ENCODE measurements at regions not wholly inside any gene's neighbourhood (a gene's known extent, or its start where the extent isn't known, plus 50 kb on each side); places are given as distances from the start of the nearest gene placed in this dataset.

DNA sequence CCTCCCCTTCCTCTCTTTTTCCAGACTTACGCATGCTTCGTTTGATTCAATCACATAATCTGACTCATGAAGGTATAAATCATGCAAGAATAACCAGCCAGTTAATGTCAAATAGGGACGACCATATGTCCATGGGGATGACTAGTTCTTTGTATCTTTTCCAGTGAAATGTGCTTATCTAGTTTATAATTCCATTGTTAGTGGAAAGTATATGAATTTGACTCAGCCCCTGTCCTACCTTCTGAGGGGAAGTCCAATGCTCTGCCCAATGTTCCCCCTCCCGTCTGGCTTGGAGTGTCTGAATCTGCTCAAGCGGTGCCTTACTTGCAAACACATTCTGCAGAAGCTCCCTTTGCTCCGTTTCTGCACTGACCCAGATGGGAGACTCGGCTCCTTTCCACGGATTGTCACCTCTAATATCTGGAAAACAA is 55.0 kb upstream of the EPHB3 start:
- TF ChIP-seq, protein P1, sequence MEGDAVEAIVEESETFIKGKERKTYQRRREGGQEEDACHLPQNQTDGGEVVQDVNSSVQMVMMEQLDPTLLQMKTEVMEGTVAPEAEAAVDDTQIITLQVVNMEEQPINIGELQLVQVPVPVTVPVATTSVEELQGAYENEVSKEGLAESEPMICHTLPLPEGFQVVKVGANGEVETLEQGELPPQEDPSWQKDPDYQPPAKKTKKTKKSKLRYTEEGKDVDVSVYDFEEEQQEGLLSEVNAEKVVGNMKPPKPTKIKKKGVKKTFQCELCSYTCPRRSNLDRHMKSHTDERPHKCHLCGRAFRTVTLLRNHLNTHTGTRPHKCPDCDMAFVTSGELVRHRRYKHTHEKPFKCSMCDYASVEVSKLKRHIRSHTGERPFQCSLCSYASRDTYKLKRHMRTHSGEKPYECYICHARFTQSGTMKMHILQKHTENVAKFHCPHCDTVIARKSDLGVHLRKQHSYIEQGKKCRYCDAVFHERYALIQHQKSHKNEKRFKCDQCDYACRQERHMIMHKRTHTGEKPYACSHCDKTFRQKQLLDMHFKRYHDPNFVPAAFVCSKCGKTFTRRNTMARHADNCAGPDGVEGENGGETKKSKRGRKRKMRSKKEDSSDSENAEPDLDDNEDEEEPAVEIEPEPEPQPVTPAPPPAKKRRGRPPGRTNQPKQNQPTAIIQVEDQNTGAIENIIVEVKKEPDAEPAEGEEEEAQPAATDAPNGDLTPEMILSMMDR (IDR thresholded peaks at IDR 0.05; ENCODE audit: low read depth, low read length, poor library complexity, severe bottlenecking): no peak
- no peak for TF ChIP-seq EZH2phosphoT487 (IDR thresholded peaks at IDR 0.05; ENCODE audit: borderline replicate concordance, low read length)

GRCh38 chr3:184508938-184509337 is 52.6 kb upstream of the EPHB3 start:
- H3K9me2 ChIP-seq (replicated peaks; ENCODE audit: control insufficient read depth, low read length): no peaks in the 10 kb centered on the region
- TF ChIP-seq, protein P1 (IDR thresholded peaks at IDR 0.05; ENCODE audit: low read depth, low read length, poor library complexity, severe bottlenecking): no peak
- TF ChIP-seq EZH2phosphoT487 (IDR thresholded peaks at IDR 0.05; ENCODE audit: borderline replicate concordance, low read length): no peak
- no peaks in the 10 kb centered on the region for H3K4me1 ChIP-seq (ENCODE audit: control insufficient read depth, low read length)
- H3K4me2 ChIP-seq (ENCODE audit: low read length): no peak overlapping the region
- H3K4me3 ChIP-seq (ENCODE audit: low read length): no peak overlapping the region
- H3K27ac ChIP-seq (ENCODE audit: low read depth, low read length): no peak overlapping the region
- peaks cover 34% of the 10 kb centered on the region for H3K27me3 ChIP-seq (ENCODE audit: control insufficient read depth, low read length)
- no peaks in the 10 kb centered on the region for H4K20me1 ChIP-seq (ENCODE audit: control insufficient read depth, insufficient read depth, low read depth, low read length)
- no peaks in the 10 kb centered on the region for H3K9me3 ChIP-seq (ENCODE audit: control insufficient read depth, insufficient read depth, low read length)
- no peaks in the 10 kb centered on the region for H3K36me3 ChIP-seq (ENCODE audit: control insufficient read depth, low read length)
- H3K79me2 ChIP-seq (ENCODE audit: control insufficient read depth, low read length): no peaks in the 10 kb centered on the region
- H3F3A ChIP-seq (ENCODE audit: control insufficient read depth, insufficient read depth): no peaks in the 10 kb centered on the region

More for the DNA sequence above, 55.0 kb upstream of the EPHB3 start:
- no peak overlapping the region for H3K4me3 ChIP-seq (ENCODE audit: low read length)
- H3K4me1 ChIP-seq (ENCODE audit: control insufficient read depth, low read length): no peaks in the 10 kb centered on the region
- no peaks in the 10 kb centered on the region for H3F3A ChIP-seq (ENCODE audit: control insufficient read depth, insufficient read depth)
- H3K4me2 ChIP-seq (ENCODE audit: low read length): no peak overlapping the region
- H3K9me2 ChIP-seq (replicated peaks; ENCODE audit: control insufficient read depth, low read length): no peaks in the 10 kb centered on the region
- H3K27me3 ChIP-seq (ENCODE audit: control insufficient read depth, low read length): peaks cover 16% of the 10 kb centered on the region
- no peaks in the 10 kb centered on the region for H3K9me3 ChIP-seq (ENCODE audit: control insufficient read depth, insufficient read depth, low read length)
- H3K79me2 ChIP-seq (ENCODE audit: control insufficient read depth, low read length): no peaks in the 10 kb centered on the region
- no peaks in the 10 kb centered on the region for H3K36me3 ChIP-seq (ENCODE audit: control insufficient read depth, low read length)
- no peak overlapping the region for H3K27ac ChIP-seq (ENCODE audit: low read depth, low read length)
- no peaks in the 10 kb centered on the region for H4K20me1 ChIP-seq (ENCODE audit: control insufficient read depth, insufficient read depth, low read depth, low read length)

- Histone ChIP-seq H3K27me3 (ENCODE audit: control insufficient read depth, low read length) (peaks cover 56% of the 10 kb centered on the region), H3K36me3 (ENCODE audit: control insufficient read depth, low read length) (no peaks in the 10 kb centered on the region), H3K4me2 (ENCODE audit: low read length) (no peak overlapping the region), H3K9me2 (replicated peaks; ENCODE audit: control insufficient read depth, low read length) (no peaks in the 10 kb centered on the region), H3K4me1 (ENCODE audit: control insufficient read depth, low read length) (no peaks in the 10 kb centered on the region), H3K4me3 (ENCODE audit: low read length) (no peak overlapping the region), H3K27ac (ENCODE audit: low read depth, low read length) (no peak overlapping the region), H3K79me2 (ENCODE audit: control insufficient read depth, low read length) (no peaks in the 10 kb centered on the region), H3F3A (ENCODE audit: control insufficient read depth, insufficient read depth) (no peaks in the 10 kb centered on the region), H4K20me1 (ENCODE audit: control insufficient read depth, insufficient read depth, low read depth, low read length) (no peaks in the 10 kb centered on the region), H3K9me3 (ENCODE audit: control insufficient read depth, insufficient read depth, low read length) (no peaks in the 10 kb centered on the region)
- no peak for TF ChIP-seq EZH2phosphoT487 (IDR thresholded peaks at IDR 0.05; ENCODE audit: borderline replicate concordance, low read length)
- TF ChIP-seq, protein P1 (IDR thresholded peaks at IDR 0.05; ENCODE audit: low read depth, low read length, poor library complexity, severe bottlenecking): no peak
These were observed 49.8 kb upstream of the EPHB3 start for GRCh38 chr3:184511741-184512140.
